MCF 10A (cell line): ENCODE measurements at regions not wholly inside any gene's neighbourhood (a gene's known extent, or its start where the extent isn't known, plus 50 kb on each side); places are given as distances from the start of the nearest gene placed in this dataset.

Source experiments
- BruUV-seq: library from RNA; stranded (reverse); fragments of 400-500 nt; replicated peaks from 2 replicates; lab custom pipeline; 2021; lab: Mats Ljungman, UMichigan
- CTCF ChIA-PET: fragments of 300-600 bp; sonication (Branson Sonifier 250); formaldehyde crosslinking; extraction: SDS; loops from one replicate; lab custom pipeline; 2021; ENCODE audit warnings: antibody characterized with exemption, inconsistent platforms; lab: Yijun Ruan, JAX
- POLR2A ChIA-PET: fragments of 300-600, 350-650 bp; sonication (Branson Sonifier 250); formaldehyde crosslinking; extraction: SDS; loops from one replicate; lab custom pipeline; 2020; ENCODE audit warnings: antibody characterized with exemption, inconsistent platforms; lab: Yijun Ruan, JAX
- DNase-seq: peaks from one replicate; pipeline ENCODE4 v3.0.0-alpha.2; 2018; ENCODE audit not compliant: unreplicated experiment
- H3K27ac Mint-ChIP-seq: one replicate; pipeline ENCODE4 v1.8.0; 2022; ENCODE audit warnings: mild to moderate bottlenecking, low read depth, mixed read lengths; ENCODE audit not compliant: unreplicated experiment
- H3K27me3 Mint-ChIP-seq: one replicate; pipeline ENCODE4 v1.8.0; 2022; ENCODE audit warnings: mixed read lengths; ENCODE audit not compliant: insufficient read depth, unreplicated experiment
- H3K36me3 Mint-ChIP-seq: one replicate; pipeline ENCODE4 v1.8.0; 2022; ENCODE audit warnings: mild to moderate bottlenecking, moderate library complexity, mixed read lengths; ENCODE audit not compliant: insufficient read depth, unreplicated experiment
- H3K4me1 Mint-ChIP-seq: one replicate; pipeline ENCODE4 v1.8.0; 2022; ENCODE audit warnings: mixed read lengths; ENCODE audit not compliant: insufficient read depth, unreplicated experiment
- H3K4me3 Mint-ChIP-seq: one replicate; pipeline ENCODE4 v1.8.0; 2022; ENCODE audit warnings: mild to moderate bottlenecking, moderate library complexity, mixed read lengths; ENCODE audit not compliant: unreplicated experiment
- H3K9me3 Mint-ChIP-seq: one replicate; pipeline ENCODE4 v1.8.0; 2022; ENCODE audit warnings: mixed read lengths; ENCODE audit not compliant: unreplicated experiment
- intact Hi-C: fragments of 100-400 bp; cut with micrococcal nuclease; formaldehyde crosslinking; loops from 2 replicates; pipeline ENCODE4 v1.14.1; 2022
- TF ChIP-seq, protein P1 (sequence below): fragments of 200-600 bp; IDR thresholded peaks from one replicate; pipeline ENCODE4 v1.8.0; 2022; ENCODE audit warnings: antibody characterized with exemption, mild to moderate bottlenecking; ENCODE audit not compliant: unreplicated experiment

DNA sequence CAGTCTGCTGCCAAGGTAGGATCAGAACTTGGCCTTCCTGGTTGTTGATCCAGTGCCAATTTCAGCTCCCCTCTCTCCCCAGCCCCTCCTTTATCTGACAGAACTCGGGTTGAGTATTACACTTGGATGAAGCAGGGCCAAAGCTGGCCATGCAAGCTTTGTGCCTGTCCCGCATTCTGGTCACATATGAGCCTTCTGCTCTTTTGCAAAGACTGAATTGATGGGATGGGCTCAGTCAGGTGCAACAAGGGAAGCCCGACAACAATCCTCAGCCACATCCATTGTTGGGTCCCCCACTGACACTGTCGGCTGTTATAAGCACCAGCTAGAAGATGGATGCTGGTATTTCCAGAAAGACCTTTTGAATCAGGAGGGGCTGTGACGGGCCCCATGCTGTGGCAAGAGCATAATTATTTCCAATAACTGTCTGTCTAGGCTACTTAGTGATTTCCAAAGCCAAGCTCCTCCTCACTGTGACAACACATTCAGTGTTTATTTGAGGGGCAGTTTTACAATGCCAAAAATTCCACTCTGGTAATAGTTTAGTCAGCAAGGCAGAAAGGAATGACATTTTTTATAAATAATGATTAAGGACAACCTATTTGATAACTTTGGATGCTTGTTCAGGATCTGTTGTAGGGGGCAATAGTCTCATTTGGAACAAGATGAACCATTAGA, 146.8 kb upstream of the FRMD4B start:
- ChIA-PET POLR2A (interaction anchor here (0.6 to 2.7 kb wide), 2 partner anchors 9 to 285 kb away, joined by 3 to 14 read pairs; no protein-coding TSS in a partner anchor), CTCF (interaction anchor here (0.7 to 0.8 kb wide), 2 partner anchors 10 to 414 kb away, joined by 3 read pairs; no protein-coding TSS in a partner anchor)
- no peaks in the 10 kb centered on the region for H3K9me3 Mint-ChIP-seq
- no peak for DNase-seq
- intact Hi-C loops: no loop called here
- H3K4me1 Mint-ChIP-seq: peaks cover 15% of the 10 kb centered on the region
- TF ChIP-seq, protein P1, sequence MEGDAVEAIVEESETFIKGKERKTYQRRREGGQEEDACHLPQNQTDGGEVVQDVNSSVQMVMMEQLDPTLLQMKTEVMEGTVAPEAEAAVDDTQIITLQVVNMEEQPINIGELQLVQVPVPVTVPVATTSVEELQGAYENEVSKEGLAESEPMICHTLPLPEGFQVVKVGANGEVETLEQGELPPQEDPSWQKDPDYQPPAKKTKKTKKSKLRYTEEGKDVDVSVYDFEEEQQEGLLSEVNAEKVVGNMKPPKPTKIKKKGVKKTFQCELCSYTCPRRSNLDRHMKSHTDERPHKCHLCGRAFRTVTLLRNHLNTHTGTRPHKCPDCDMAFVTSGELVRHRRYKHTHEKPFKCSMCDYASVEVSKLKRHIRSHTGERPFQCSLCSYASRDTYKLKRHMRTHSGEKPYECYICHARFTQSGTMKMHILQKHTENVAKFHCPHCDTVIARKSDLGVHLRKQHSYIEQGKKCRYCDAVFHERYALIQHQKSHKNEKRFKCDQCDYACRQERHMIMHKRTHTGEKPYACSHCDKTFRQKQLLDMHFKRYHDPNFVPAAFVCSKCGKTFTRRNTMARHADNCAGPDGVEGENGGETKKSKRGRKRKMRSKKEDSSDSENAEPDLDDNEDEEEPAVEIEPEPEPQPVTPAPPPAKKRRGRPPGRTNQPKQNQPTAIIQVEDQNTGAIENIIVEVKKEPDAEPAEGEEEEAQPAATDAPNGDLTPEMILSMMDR: no peak
- no peak overlapping the region for H3K27ac Mint-ChIP-seq
- no TSS peak for BruUV-seq
- H3K4me3 Mint-ChIP-seq: no peak overlapping the region
- H3K27me3 Mint-ChIP-seq: no peaks in the 10 kb centered on the region
- no peaks in the 10 kb centered on the region for H3K36me3 Mint-ChIP-seq

DNA sequence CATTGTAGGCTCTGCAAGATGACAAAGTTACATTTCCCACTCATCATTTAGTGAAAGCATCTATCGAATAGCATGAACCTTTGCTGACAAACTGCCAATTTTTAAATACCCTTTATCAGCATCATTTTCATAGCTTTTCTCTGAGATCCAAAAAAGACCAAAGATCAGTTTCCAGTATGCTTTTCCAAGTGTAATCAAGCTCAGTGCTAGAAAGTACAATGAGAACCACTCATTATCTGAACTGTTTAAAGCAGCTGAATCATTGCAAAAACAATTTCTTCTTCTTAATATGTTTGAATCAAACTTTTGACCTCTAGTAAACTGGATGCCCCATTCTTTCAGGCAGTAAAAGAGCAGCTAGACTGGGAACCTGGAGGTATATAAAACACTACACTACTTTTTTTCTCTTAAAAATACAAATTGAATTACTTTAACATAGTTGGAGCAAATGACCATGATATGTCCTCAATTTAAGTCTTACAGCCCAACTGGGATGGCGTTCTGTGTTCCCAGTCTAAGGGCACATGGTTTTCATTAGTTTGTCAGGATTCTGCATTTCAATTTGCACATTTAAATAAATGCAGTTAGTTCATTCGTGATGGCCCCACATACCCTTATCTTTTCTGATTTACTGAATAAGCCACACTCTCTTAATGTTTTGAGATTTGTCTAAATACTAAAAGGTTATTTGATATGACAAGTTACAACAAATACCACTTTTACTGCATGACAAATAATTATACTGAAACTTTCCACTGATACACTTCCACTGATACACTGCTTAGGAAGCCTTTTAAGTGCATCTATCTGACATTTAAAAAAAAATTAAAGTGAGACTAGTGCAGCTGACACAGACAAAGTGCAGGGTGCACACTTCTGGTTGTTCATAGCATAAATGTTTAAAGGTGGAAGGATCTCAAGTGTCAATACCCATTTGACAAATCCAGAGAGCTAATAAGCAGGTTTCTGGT, 146.0 kb upstream of the FRMD4B start:
- Mint-ChIP-seq H3K4me3 (no peak overlapping the region), H3K27me3 (no peaks in the 10 kb centered on the region), H3K9me3 (no peaks in the 10 kb centered on the region), H3K36me3 (no peaks in the 10 kb centered on the region), H3K27ac (no peak overlapping the region), H3K4me1 (peaks cover 16% of the 10 kb centered on the region)
- no TSS peak for BruUV-seq
- CTCF ChIA-PET: interaction anchor here (0.8 kb wide), 1 partner anchor 413 kb away, joined by 3 read pairs; no protein-coding TSS in a partner anchor
- DNase-seq: no peak
- intact Hi-C loops: no loop called here
- POLR2A ChIA-PET: interaction anchor here (0.6 to 2.7 kb wide), 2 partner anchors 10 to 254 kb away, joined by 3 to 14 read pairs; no protein-coding TSS in a partner anchor
- TF ChIP-seq, protein P1: no peak

DNA sequence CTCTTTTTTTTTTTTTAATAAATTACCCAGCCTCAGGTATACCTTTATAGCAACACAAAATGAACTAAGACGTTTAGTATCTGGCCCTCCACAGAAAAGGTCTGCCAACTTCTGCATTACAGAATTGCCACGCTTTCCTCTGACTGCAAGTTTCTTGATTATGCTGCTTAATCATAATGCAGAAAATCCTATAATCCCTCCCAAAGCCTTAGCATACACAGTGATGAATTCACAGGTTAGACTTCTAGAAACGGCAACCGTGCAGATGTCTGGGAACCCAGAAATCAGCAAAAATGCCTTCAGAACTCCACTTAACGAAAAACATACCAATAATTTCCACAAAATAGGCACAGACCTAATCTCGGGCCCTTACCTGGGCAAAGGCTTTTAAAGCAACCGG, 144.7 kb upstream of the FRMD4B start:
- BruUV-seq: no TSS peak
- TF ChIP-seq, protein P1: no peak
- ChIA-PET CTCF (no interaction called here), POLR2A (no interaction called here)
- Mint-ChIP-seq H3K27ac (no peak overlapping the region), H3K9me3 (no peaks in the 10 kb centered on the region), H3K27me3 (no peaks in the 10 kb centered on the region), H3K4me1 (peaks cover 16% of the 10 kb centered on the region), H3K4me3 (no peak overlapping the region), H3K36me3 (peaks cover 6% of the 10 kb centered on the region)
- no peak for DNase-seq
- intact Hi-C loops: no loop called here

DNA sequence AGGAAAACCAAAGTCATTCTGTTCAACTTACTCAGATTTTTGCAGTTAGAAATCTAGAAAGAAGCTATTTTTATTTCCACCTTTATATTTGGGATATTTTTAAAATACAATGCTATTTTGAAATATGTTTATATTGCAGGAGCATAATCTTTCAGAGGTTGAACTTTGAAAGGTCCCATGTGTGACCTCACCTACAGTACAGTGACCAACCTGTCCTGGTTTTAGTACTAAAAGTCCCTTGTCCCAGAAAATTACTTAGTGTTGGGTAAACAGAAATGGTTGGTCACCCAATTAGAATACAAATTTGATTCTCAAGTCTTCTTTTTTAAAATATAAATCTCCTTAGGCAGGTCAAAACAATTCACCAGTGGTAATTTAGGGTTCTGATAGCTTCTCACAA, 141.6 kb upstream of the FRMD4B start:
- TF ChIP-seq, protein P1: no peak
- Mint-ChIP-seq H3K36me3 (peaks cover 6% of the 10 kb centered on the region), H3K4me1 (peaks cover 15% of the 10 kb centered on the region), H3K4me3 (no peak overlapping the region), H3K9me3 (no peaks in the 10 kb centered on the region), H3K27ac (no peak overlapping the region), H3K27me3 (no peaks in the 10 kb centered on the region)
- POLR2A ChIA-PET: no interaction called here
- CTCF ChIA-PET: interaction anchor here (0.7 kb wide), 1 partner anchor 99 kb away, joined by 3 read pairs; no protein-coding TSS in a partner anchor
- intact Hi-C loops: no loop called here
- no peak for DNase-seq
- no TSS peak for BruUV-seq
